HG02973 (cell line): ENCODE measurements at regions not wholly inside any gene's neighbourhood (a gene's known extent, or its start where the extent isn't known, plus 50 kb on each side); places are given as distances from the start of the nearest gene placed in this dataset.
"Not testable (repeated sequence)": the region's sequence is repeated elsewhere in the genome, so short reads cannot be mapped to it uniquely, and the experiment has no call there.

ENCODE experiments used
- ATAC-seq: cut with Tn5 transposase; IDR thresholded peaks from one replicate; pipeline ENCODE4 v1.9.1; 2021; ENCODE audit warnings: moderate library complexity; ENCODE audit not compliant: unreplicated experiment

- no peak for ATAC-seq
Observed at GRCh38 chr11:42674436-42674835, 637.4 kb upstream of the API5 start.

DNA sequence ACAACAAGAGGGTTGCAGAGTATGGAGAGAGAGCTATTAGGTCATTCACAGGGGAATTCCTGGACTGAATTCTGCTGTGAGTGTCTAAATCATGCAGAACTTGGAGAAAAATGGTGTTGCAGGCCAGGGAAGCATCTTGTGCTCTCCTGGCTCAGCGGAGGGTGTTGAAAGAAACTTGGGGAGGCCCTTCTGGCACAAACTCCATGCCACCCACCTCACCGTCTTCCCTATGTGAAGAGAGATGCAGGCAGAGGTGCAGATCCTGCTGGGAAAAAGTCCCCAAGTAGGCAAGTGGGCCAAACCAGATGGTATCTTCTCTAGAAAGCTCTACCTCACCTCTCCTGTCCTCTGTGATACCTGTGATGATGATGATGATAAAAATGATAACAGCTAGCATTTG is 604.3 kb upstream of the API5 start:
- ATAC-seq: no peak

GRCh38 chr11:42709216-42709615 is 602.6 kb upstream of the API5 start:
- no peak for ATAC-seq

- no peak for ATAC-seq
Observed at GRCh38 chr11:42713279-42713678, 598.5 kb upstream of the API5 start.

GRCh38 chr11:42713753-42714152 is 598.0 kb upstream of the API5 start:
- ATAC-seq: no peak

DNA sequence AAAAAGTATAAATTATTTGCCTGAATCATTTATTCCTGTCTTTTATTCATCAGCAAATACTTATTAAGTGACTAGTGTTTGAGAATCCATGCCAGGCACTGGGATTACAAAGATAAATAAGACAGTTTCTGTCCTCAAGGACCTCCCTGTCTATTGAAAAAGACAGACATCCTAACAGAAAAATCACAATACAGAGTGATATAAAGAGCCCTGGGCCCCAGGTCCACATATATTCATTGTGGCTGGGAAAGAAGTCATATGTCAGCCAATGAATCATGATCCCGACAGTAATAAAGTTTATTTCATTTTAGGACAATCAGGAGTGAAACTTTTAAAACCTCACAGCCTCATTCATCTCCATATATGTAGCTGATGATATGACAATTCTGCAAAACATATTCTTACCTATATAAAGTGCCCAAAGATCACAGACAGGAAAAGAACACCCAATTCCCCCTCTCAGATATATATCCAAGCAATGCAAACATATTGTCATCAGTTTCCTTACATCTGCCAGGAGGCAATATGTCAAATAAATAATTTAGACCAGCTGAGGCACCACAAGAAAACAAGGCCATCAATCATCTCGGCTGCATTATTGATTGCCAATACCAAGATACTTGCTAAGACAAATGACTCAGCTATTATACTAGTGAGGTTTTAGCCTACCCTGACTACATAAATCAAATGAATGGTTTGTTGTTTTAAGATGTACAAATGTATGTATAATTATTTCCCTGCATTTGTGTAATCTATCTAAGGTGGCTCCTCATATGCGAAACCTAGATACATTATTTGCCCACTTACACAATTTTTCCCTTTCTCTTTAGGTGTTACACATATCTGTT is 590.9 kb upstream of the API5 start:
- no peak for ATAC-seq

DNA sequence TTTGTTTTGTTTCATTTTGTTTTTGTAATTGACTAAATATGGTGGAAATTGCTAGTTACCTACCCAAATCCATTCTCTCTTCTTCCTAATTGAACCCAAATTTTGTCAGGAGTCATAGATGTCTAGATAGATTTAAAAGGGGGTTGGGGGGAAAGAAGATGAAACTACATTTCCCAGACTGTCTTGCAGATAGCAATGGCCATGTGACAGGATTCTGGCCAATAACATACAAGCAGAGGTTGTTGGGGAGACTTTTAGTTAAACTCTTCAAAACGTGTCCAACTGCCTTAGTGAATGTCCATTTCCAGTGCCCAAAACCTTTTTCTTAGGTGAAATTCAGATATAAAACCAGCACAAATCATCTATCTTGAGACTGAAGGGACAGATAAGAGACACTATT is 583.9 kb upstream of the API5 start:
- no peak for ATAC-seq

GRCh38 chr11:42762348-42762747 is 549.4 kb upstream of the API5 start:
- ATAC-seq: no peak

GRCh38 chr11:42764936-42765335 is 546.9 kb upstream of the API5 start:
- no peak for ATAC-seq

DNA sequence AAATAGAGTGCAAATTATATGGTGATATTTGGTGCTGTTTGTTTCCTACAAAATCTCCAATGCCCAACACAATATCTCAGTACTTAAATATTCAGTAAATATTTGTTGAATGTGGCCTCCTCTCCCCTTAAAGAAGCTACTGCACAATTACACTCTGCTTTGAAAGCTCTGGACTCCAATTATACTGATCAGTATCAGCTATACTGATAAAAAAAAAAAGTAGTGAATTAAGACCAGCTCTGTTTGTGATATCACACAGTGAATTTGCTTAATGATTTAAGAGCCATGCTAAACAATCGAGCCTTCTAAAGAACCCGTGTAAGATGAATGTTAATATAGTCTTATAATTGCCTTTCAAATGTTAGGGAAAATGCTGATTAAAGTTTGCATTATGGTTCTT is 543.2 kb upstream of the API5 start:
- no peak for ATAC-seq

DNA sequence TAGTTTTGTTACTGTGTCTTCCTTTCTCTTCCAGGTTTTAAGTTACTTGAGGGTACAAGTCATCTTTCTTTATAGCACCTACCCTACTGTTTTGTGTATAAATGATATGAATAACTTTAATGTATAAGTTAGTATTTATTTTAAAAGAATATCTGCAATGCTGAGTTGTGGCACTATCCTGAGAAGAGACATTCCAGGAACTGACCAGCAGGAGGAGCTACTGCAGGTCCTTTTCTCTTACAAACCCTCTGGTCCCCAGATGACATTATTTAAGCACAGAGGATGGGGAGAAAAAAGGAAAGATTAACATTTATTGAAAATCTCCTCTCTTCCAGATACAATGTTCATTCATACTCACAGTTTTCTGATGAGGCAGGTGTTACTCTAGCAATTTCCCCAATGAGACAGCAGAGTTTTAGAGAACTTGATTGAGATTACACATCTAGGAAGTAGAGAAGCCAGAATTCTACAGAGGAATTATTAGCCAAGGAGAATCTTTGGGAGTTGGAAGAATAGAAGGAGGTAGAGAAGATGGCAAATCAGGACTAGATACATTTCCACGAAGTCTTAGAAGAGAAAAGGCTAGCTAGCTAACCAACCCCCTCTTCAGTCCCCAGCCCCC is 541.2 kb upstream of the API5 start:
- no peak for ATAC-seq

- ATAC-seq: no peak
Observed at GRCh38 chr11:42772886-42773285, 538.9 kb upstream of the API5 start.

DNA sequence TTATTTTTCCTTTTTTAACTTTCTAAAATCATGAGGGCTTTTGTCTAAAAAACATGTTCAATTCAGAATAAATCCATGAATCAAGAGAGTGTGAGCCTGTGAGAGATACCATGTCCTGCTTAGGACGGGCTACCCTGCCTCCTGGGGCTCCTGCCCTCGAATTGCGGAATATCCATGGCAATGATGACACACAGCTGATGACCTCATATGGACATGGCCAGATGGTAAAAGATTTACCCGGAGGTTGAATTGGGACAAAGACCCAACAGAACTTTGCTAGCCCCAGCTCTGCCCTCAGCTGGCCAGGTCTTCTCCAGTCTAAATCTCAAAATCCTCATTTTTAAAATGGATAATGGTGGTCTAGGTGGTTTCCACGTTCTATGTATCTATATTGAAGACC is 538.1 kb upstream of the API5 start:
- ATAC-seq: no peak

DNA sequence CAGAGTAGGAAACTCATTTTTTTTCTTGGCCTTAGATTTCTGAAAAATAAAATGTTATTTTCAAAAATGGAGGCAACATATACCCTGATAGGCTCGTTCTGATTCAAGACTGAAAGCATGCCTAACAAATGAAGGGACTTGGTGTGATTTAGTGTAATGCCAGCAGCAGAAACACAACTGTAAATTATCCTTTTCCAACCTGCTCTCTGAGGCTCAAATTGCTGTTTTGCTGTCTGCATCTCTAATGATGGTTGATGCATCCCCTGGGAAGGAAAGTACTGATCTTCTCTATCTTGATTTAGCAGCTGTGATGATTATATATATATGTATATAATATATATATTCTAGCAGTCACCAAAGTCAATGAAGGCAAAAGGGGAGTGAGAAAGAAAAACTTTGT is 537.2 kb upstream of the API5 start:
- no peak for ATAC-seq

DNA sequence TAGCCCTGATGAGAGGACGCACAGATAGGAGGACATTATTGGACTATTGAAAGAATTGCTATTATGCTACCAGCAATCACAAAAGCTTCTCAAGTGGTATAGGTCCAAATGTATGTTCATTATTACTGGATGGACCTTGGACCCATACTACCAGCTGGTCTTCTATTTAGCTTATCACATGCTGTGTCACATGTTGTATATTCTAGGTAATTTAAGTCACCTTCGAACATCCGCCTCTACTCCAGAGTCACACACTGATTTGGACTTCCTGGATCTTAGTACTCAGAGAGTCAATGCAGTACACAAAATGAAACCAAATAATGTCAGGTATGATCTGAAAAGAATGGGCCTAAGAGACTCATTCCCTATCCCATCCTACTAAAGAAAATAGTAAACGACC is 534.0 kb upstream of the API5 start:
- no peak for ATAC-seq

GRCh38 chr11:42778193-42778592 is 533.6 kb upstream of the API5 start:
- ATAC-seq: no peak

GRCh38 chr11:42779555-42779954 is 532.2 kb upstream of the API5 start:
- no peak for ATAC-seq

DNA sequence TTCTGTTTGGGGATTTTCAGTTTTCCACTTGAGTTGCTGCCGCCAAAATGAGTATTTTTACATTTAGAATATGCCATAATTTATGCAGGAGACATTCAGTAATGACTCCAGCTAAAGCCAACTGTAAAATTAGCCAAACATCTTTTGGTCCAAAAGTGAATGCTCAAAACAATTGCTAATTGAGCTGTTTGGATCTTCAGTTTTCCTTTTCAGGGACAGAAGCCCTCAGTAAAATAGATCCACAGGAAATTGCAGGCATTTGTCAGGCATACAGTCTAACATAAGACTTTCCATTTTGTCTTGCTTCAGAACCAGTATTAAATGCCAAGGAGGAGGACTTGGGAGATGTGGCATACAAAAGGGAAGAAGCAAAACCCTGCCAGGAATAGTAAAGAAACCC is 524.8 kb upstream of the API5 start:
- ATAC-seq: no peak

DNA sequence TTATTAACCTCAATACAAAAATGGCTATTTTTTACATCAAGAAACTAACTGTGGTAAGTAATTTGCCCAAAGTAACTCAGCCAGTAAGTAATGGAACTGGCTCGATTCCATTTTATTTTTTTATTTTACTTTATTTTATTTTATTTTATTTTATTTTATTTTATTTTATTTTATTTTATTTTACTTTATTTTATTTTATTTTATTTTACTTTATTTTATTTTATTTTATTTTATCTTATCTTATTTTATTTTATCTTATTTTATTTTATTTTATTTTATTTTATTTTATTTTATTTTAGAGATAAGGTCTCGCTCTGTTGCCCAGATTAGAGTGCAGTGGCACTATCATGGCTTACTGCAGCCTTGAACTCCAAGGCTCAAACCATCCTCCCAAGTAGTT is 516.3 kb upstream of the API5 start:
- not testable (repeated sequence) for ATAC-seq

DNA sequence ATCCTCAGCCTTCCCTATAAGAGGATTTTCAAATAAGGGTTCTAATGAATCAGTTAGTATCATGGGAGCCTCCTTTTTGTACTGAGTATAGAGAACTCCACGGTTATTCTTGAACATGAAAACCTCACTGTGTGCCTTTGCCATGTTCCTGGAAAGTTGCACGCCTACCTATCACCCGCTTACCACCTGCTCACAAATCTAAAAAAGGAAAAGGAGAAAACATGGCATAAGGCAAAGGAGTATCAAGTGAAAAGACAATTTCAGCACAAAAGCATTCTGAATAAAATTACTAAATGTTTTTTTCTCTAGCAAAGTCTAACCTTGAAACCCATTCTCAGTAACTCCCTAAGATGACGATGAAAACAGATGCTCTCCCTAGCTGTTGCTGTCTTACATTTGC is 511.8 kb upstream of the API5 start:
- no peak for ATAC-seq

DNA sequence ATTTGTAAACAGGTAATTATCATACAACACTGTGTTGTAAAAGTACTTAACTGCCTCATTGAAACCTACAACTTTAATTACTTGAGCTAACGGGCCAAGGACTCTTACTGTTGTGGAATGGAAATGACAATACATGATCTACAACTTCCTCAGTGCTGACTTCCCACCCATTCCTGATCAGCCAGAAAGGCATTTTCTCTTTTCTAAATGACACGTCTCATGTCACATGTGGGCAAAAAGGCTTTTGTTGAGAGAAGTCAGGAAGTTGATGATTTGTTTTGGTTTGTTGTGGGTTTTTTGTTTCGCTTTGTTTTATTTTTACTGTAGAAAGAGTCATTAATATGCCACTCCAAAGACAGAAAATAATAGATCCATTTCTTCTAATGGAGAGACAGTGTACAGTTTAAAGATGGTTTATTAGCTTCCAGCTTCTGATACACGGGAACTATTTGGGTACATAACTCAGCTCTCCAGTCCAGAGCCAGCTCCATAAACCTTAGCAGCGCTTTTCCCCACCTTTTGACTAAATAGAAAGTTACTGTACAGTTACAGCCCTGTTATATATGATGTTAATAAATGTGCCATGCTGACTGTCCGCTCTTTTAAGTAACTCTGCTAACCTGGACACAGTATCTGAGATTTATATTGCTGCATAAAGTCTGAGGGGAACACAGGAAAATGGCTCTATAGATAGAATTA is 509.4 kb upstream of the API5 start:
- no peak for ATAC-seq

- no peak for ATAC-seq
Observed at GRCh38 chr11:42806191-42806590, 505.6 kb upstream of the API5 start.
